Loucy (cell line): ENCODE measurements at regions not wholly inside any gene's neighbourhood (a gene's known extent, or its start where the extent isn't known, plus 50 kb on each side); places are given as distances from the start of the nearest gene placed in this dataset.

Source experiments
- EZH2phosphoT487 ChIP-seq: fragments of 200-600 bp; IDR thresholded peaks from 2 replicates; pipeline ENCODE4 v1.6.1; 2018; ENCODE audit warnings: antibody characterized with exemption, mild to moderate bottlenecking, moderate library complexity, borderline replicate concordance
- TF ChIP-seq, protein P1 (sequence below): fragments of 200-600 bp; sonication (generic); conservative IDR thresholded peaks from 2 replicates; pipeline ENCODE4 v1.5.1; 2014; ENCODE audit warnings: mild to moderate bottlenecking, antibody characterized with exemption, low read length

- TF ChIP-seq EZH2phosphoT487 = no peak
- TF ChIP-seq, protein P1, sequence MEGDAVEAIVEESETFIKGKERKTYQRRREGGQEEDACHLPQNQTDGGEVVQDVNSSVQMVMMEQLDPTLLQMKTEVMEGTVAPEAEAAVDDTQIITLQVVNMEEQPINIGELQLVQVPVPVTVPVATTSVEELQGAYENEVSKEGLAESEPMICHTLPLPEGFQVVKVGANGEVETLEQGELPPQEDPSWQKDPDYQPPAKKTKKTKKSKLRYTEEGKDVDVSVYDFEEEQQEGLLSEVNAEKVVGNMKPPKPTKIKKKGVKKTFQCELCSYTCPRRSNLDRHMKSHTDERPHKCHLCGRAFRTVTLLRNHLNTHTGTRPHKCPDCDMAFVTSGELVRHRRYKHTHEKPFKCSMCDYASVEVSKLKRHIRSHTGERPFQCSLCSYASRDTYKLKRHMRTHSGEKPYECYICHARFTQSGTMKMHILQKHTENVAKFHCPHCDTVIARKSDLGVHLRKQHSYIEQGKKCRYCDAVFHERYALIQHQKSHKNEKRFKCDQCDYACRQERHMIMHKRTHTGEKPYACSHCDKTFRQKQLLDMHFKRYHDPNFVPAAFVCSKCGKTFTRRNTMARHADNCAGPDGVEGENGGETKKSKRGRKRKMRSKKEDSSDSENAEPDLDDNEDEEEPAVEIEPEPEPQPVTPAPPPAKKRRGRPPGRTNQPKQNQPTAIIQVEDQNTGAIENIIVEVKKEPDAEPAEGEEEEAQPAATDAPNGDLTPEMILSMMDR = no peak
Measured at GRCh38 chr9:23036416-23036815, 589.8 kb downstream of the DMRTA1 start.
